ENCODE measurements at regions not wholly inside any gene's neighbourhood (a gene's known extent, or its start where the extent isn't known, plus 50 kb on each side); places are given as distances from the start of the nearest gene placed in this dataset.
"Not testable (repeated sequence)": the region's sequence is repeated elsewhere in the genome, so short reads cannot be mapped to it uniquely, and the experiment has no call there.

DNA sequence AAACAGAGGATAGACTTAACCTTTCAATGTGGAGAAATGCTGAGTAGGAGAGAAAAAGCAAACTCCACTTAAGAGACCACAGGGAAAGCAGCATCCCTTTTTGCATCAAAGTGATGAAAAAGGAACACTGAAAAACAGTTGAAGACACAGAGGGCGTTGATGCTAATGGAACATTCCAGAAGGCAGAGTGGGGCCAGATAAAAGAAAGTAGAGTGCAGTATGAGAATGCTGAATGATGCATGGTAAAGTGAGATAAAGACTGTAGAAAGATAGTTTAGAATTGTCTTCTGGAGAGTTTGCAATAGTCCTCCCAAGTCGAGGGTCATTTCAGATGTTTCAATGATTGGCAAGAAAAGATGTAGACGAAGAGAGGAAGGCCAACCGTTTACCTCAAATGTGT is 574.3 kb downstream of the PRR16 start:
- DNase-seq: no peak
- Mint-ChIP-seq H3K27ac (ENCODE audit: unreplicated experiment) (no peak overlapping the region), H3K27me3 (ENCODE audit: unreplicated experiment) (no peaks in the 10 kb centered on the region), H3K36me3 (ENCODE audit: unreplicated experiment) (no peaks in the 10 kb centered on the region), H3K4me1 (ENCODE audit: low read depth, unreplicated experiment) (no peaks in the 10 kb centered on the region), H3K9me3 (ENCODE audit: unreplicated experiment) (peaks cover 1% of the 10 kb centered on the region), H3K4me3 (ENCODE audit: unreplicated experiment) (no peak overlapping the region)
- TF ChIP-seq, protein P1, sequence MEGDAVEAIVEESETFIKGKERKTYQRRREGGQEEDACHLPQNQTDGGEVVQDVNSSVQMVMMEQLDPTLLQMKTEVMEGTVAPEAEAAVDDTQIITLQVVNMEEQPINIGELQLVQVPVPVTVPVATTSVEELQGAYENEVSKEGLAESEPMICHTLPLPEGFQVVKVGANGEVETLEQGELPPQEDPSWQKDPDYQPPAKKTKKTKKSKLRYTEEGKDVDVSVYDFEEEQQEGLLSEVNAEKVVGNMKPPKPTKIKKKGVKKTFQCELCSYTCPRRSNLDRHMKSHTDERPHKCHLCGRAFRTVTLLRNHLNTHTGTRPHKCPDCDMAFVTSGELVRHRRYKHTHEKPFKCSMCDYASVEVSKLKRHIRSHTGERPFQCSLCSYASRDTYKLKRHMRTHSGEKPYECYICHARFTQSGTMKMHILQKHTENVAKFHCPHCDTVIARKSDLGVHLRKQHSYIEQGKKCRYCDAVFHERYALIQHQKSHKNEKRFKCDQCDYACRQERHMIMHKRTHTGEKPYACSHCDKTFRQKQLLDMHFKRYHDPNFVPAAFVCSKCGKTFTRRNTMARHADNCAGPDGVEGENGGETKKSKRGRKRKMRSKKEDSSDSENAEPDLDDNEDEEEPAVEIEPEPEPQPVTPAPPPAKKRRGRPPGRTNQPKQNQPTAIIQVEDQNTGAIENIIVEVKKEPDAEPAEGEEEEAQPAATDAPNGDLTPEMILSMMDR (IDR thresholded peaks at IDR 0.05; ENCODE audit: partially characterized antibody, unreplicated experiment): no peak

DNA sequence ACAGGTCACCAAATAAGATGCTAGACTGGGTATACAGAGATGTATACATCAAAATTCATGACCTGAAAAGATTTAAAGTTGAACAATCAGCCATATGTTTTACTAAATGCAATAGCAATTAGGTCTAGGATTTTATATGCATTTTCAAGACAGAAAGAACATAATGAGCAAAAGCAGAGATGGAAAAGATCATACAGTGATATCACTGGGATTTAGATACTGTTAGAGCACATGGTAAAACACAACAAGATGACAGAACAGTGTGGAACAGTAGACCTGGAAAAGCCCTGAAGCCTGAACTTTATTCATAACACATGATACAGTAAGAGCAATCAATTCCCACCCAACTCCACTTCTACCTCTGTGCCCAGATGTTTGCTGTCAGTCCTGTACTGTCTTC is 585.9 kb downstream of the PRR16 start:
- Mint-ChIP-seq H3K27ac (ENCODE audit: unreplicated experiment) (no peak overlapping the region), H3K4me3 (ENCODE audit: unreplicated experiment) (no peak overlapping the region), H3K4me1 (ENCODE audit: low read depth, unreplicated experiment) (no peaks in the 10 kb centered on the region), H3K27me3 (ENCODE audit: unreplicated experiment) (no peaks in the 10 kb centered on the region), H3K9me3 (ENCODE audit: unreplicated experiment) (no peaks in the 10 kb centered on the region), H3K36me3 (ENCODE audit: unreplicated experiment) (no peaks in the 10 kb centered on the region)
- no peak for DNase-seq
- TF ChIP-seq, protein P1 (IDR thresholded peaks at IDR 0.05; ENCODE audit: partially characterized antibody, unreplicated experiment): no peak

DNA sequence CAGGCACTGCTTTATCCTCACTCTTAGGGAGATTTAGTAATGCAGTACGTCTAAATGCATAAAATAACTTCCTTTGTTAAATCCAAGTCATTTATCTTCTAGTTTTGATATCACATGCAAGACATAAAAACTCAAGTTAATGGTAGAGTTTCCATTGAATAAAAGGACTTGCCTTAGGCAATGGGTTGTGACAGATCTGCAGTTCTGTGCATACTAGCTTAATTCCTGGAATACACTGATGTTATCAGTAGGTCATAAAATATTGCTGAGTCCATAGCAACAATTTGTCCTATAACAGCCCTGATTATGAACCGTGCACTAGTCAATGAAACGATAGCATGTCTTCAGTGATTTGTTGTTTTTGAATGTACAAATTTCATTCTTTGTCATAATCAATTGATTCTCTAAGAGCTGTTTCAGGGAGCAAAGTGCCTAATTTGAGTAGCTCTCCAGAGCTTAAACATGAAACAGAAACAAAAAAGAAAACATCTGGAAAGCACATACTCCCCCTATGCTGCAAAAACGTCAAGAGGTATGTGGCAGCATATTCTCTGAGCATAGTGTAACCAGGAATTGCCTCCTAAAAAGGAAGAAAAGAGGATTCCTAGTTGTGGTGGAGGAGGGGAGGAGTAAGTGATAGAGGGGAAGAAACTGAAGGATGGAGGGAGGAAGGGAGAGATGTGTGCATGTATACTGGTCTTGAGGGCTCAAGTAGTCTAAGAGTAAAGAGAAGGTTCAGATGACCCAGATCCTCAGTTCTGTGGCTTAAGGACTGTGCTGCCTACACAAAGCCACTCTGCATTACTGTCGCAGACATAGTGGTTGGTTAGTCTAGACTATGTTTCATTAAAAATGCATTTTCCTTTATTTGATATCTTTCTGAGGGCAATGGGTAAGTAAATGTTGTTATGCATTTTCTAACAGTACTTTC is 589.2 kb downstream of the PRR16 start:
- no peaks in the 10 kb centered on the region for H3K27me3 Mint-ChIP-seq (ENCODE audit: unreplicated experiment)
- H3K36me3 Mint-ChIP-seq (ENCODE audit: unreplicated experiment): no peaks in the 10 kb centered on the region
- no peak overlapping the region for H3K27ac Mint-ChIP-seq (ENCODE audit: unreplicated experiment)
- no peak for DNase-seq
- H3K4me1 Mint-ChIP-seq (ENCODE audit: low read depth, unreplicated experiment): no peaks in the 10 kb centered on the region
- TF ChIP-seq, protein P1 (IDR thresholded peaks at IDR 0.05; ENCODE audit: partially characterized antibody, unreplicated experiment): no peak
- H3K4me3 Mint-ChIP-seq (ENCODE audit: unreplicated experiment): no peak overlapping the region
- no peaks in the 10 kb centered on the region for H3K9me3 Mint-ChIP-seq (ENCODE audit: unreplicated experiment)

DNA sequence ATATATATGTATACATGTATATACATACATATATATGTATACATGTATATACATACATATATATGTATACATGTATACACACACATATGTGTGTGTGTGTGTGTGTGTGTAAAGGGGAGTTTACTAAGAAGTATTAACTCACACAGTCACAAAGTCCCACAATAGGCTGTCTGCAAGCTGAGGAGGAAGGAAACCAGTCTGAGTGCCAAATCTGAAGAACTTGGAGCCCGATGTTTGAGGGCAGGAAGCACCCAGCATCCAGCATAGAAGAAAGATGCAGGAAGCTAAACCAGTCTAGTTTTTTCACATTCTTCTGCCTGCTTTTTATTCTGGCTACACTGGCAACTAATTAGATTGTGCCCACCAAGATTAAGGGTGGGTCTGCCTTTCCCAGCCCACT is 591.5 kb downstream of the PRR16 start:
- no peak overlapping the region for H3K27ac Mint-ChIP-seq (ENCODE audit: unreplicated experiment)

DNA sequence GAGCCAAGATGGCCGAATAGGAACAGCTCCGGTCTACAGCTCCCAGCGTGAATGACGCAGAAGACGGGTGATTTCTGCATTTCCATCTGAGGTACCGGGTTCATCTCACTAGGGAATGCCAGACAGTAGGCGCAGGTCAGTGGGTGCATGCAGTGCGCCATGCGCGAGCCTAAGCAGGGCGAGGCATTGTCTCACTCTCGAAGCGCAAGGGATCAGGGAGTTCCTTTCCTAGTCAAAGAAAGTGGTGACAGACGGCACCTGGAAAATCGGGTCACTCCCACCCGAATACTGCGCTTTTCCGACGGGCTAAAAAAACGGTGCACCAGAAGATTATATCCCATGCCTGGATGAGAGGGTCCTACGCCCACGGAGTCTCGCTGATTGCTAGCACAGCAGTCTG is 600.1 kb downstream of the PRR16 start:
- not testable (repeated sequence) for H3K27me3 Mint-ChIP-seq (ENCODE audit: unreplicated experiment); H3K36me3 Mint-ChIP-seq (ENCODE audit: unreplicated experiment); DNase-seq; H3K27ac Mint-ChIP-seq (ENCODE audit: unreplicated experiment); H3K4me3 Mint-ChIP-seq (ENCODE audit: unreplicated experiment); H3K9me3 Mint-ChIP-seq (ENCODE audit: unreplicated experiment); H3K4me1 Mint-ChIP-seq (ENCODE audit: low read depth, unreplicated experiment)

More for the DNA sequence above, 591.5 kb downstream of the PRR16 start:
- no peaks in the 10 kb centered on the region for H3K36me3 Mint-ChIP-seq (ENCODE audit: unreplicated experiment)
- TF ChIP-seq, protein P1 (IDR thresholded peaks at IDR 0.05; ENCODE audit: partially characterized antibody, unreplicated experiment): no peak
- H3K4me3 Mint-ChIP-seq (ENCODE audit: unreplicated experiment): no peak overlapping the region
- no peaks in the 10 kb centered on the region for H3K4me1 Mint-ChIP-seq (ENCODE audit: low read depth, unreplicated experiment)
- H3K9me3 Mint-ChIP-seq (ENCODE audit: unreplicated experiment): no peaks in the 10 kb centered on the region
- no peak for DNase-seq
- H3K27me3 Mint-ChIP-seq (ENCODE audit: unreplicated experiment): no peaks in the 10 kb centered on the region

All from glutamatergic neuron (in vitro differentiated cells).